GM12801 (cell line): ENCODE measurements at regions not wholly inside any gene's neighbourhood (a gene's known extent, or its start where the extent isn't known, plus 50 kb on each side); places are given as distances from the start of the nearest gene placed in this dataset.

ENCODE experiments used
- CTCF ChIP-seq: IDR thresholded peaks from one replicate; pipeline ENCODE4 v1.5.1; 2011; ENCODE audit warnings: control low read depth; ENCODE audit not compliant: insufficient read length; ENCODE audit errors: extremely low read depth

- no peak for TF ChIP-seq CTCF
Observed at GRCh38 chr5:175253597-175253996, 190.4 kb downstream of the DRD1 start.

- no peak for TF ChIP-seq CTCF
Observed at GRCh38 chr5:175252234-175252805, 191.7 kb downstream of the DRD1 start.

- TF ChIP-seq CTCF: no peak
Observed at GRCh38 chr5:175250426-175250825, 193.6 kb downstream of the DRD1 start.

GRCh38 chr5:175248416-175248905, 195.5 kb downstream of the DRD1 start:
- TF ChIP-seq CTCF: no peak

GRCh38 chr5:175246889-175247520, 197.0 kb downstream of the DRD1 start:
- TF ChIP-seq CTCF: no peak

GRCh38 chr5:175246242-175246888, 197.6 kb downstream of the DRD1 start:
- no peak for TF ChIP-seq CTCF

GRCh38 chr5:175243441-175243840, 200.5 kb downstream of the DRD1 start:
- TF ChIP-seq CTCF: no peak
